HCT116 (cell line): ENCODE measurements at regions not wholly inside any gene's neighbourhood (a gene's known extent, or its start where the extent isn't known, plus 50 kb on each side); places are given as distances from the start of the nearest gene placed in this dataset.

Source experiments
- ATAC-seq: fragments of 200-7000 bp; cut with Tn5 transposase; 2 replicates; pipeline ENCODE4 v1.9.1; 2020; ENCODE audit warnings: mild to moderate bottlenecking, moderate library complexity
- BruUV-seq: library from RNA; stranded (reverse); fragments of 400-500 nt; replicated peaks from 2 replicates; lab custom pipeline; 2021; lab: Mats Ljungman, UMichigan
- CTCF ChIA-PET: fragments of 300-600 bp; sonication (Branson Sonifier 250); formaldehyde crosslinking; loops from one replicate; lab custom pipeline; 2021; ENCODE audit warnings: antibody characterized with exemption; lab: Charles Lee
- POLR2A ChIA-PET: fragments of 300-600, 350-600 bp; sonication (Branson Sonifier 250); formaldehyde crosslinking; loops from one replicate; lab custom pipeline; 2021; ENCODE audit warnings: antibody characterized with exemption; lab: Charles Lee
- RAD21 ChIA-PET, 2 experiments: fragments of 300-600 bp; sonication (Branson Sonifier 250); formaldehyde crosslinking; loops; one replicate each; lab custom pipeline; 2023; ENCODE audit warnings: low total read pairs in 2 of 2; ENCODE audit not compliant: uncharacterized antibody in 2 of 2, unreplicated experiment in 2 of 2, low non-redundant PET in 1 of 2; lab: Charles Lee
- DNase-seq: peaks from one replicate; pipeline ENCODE4 v3.0.0-alpha.2; 2010; ENCODE audit warnings: low read depth, low spot score
- H2AFZ ChIP-seq: fragments of 200-600 bp; shearing (Covaris generic), sonication (generic); 2 replicates; pipeline ENCODE4 v1.6.1; 2017; ENCODE audit warnings: low read depth, mixed run types, mixed read lengths, antibody characterized with exemption, low read length; ENCODE audit not compliant: poor library complexity, severe bottlenecking
- H3K27ac ChIP-seq: 2 replicates; pipeline ENCODE4 v1.5.1; 2012; ENCODE audit warnings: low read depth, low read length
- H3K27me3 ChIP-seq: fragments of 200-600 bp; sonication (generic); 2 replicates; pipeline ENCODE4 v1.6.1; 2016; ENCODE audit warnings: mixed run types, low read length, mixed read lengths; ENCODE audit not compliant: insufficient read depth
- H3K36me3 ChIP-seq, 2 experiments: fragments of 200-500 bp in 1 of 2; fragments of 200-600 bp in 1 of 2; sonication (Bioruptor generic) in 1 of 2; sonication (generic) in 1 of 2; 2 replicates each; pipeline versions ENCODE4 v1.5.1 to v1.6.1; 2014 to 2016; ENCODE audit warnings: low read length in 2 of 2, inconsistent platforms in 1 of 2, mixed read lengths in 1 of 2, mixed run types in 1 of 2; ENCODE audit not compliant: insufficient read depth in 2 of 2, control insufficient read depth in 1 of 2
- H3K4me1 ChIP-seq, 2 experiments: fragments of 200-600 bp in 1 of 2; sonication (generic) in 1 of 2; 2 replicates each; pipeline versions ENCODE4 v1.5.1 to v1.6.1; 2012 to 2017; ENCODE audit warnings: low read length in 2 of 2, inconsistent platforms in 1 of 2, mild to moderate bottlenecking in 1 of 2, mixed read lengths in 1 of 2, mixed run types in 1 of 2, moderate library complexity in 1 of 2; ENCODE audit not compliant: insufficient read depth in 2 of 2, control insufficient read depth in 1 of 2
- H3K4me2 ChIP-seq: fragments of 200-600 bp; sonication (generic); 2 replicates; pipeline ENCODE4 v1.6.1; 2017; ENCODE audit warnings: mixed run types, low read length, mixed read lengths
- H3K4me3 ChIP-seq, 2 experiments: fragments of 200-600 bp in 1 of 2; sonication (generic) in 1 of 2; replicated peaks in 1 of 2; 2 replicates each; pipeline ENCODE4 v1.5.1; 2011 to 2016; ENCODE audit warnings: low read length in 2 of 2, control low read depth in 1 of 2, low read depth in 1 of 2, mild to moderate bottlenecking in 1 of 2, mixed read lengths in 1 of 2, mixed run types in 1 of 2
- H3K79me2 ChIP-seq: fragments of 200-600 bp; sonication (generic); 2 replicates; pipeline ENCODE4 v1.6.1; 2017; ENCODE audit warnings: mild to moderate bottlenecking, mixed run types, low read length, moderate library complexity, mixed read lengths; ENCODE audit not compliant: insufficient read depth
- H3K9ac ChIP-seq: fragments of 200-600 bp; sonication (generic); 2 replicates; pipeline ENCODE4 v1.6.1; 2016; ENCODE audit warnings: low read length, mixed read lengths
- H3K9me2 ChIP-seq: fragments of 200-600 bp; sonication (generic), shearing (Covaris generic); 2 replicates; pipeline ENCODE4 v1.6.1; 2017; ENCODE audit warnings: mixed run types, mild to moderate bottlenecking, moderate library complexity; ENCODE audit not compliant: insufficient read depth
- H3K9me3 ChIP-seq, 2 experiments: fragments of 200-500 bp in 1 of 2; fragments of 200-600 bp in 1 of 2; sonication (Bioruptor generic) in 1 of 2; sonication (generic) in 1 of 2; 2 replicates each; pipeline ENCODE4 v1.6.1; 2014 to 2017; ENCODE audit warnings: low read length in 2 of 2, mixed read lengths in 2 of 2, inconsistent platforms in 1 of 2, low read depth in 1 of 2, mild to moderate bottlenecking in 1 of 2, mixed run types in 1 of 2, moderate library complexity in 1 of 2; ENCODE audit not compliant: control insufficient read depth in 1 of 2, insufficient read depth in 1 of 2
- H4K20me1 ChIP-seq: fragments of 200-600 bp; sonication (generic), shearing (Covaris generic); 2 replicates; pipeline ENCODE4 v1.6.1; 2017; ENCODE audit warnings: mixed run types, mild to moderate bottlenecking, moderate library complexity; ENCODE audit not compliant: insufficient read depth
- CBX3 ChIP-seq: IDR thresholded peaks from 2 replicates; pipeline ENCODE4 v1.6.1; 2012; ENCODE audit warnings: low read depth
- EGR1 ChIP-seq: IDR thresholded peaks from 2 replicates; pipeline ENCODE4 v1.6.1; 2012; ENCODE audit warnings: low read depth
- FOSL1 ChIP-seq: IDR thresholded peaks from 2 replicates; pipeline ENCODE4 v1.6.1; 2012; ENCODE audit warnings: low read depth
- MAX ChIP-seq: IDR thresholded peaks from 2 replicates; pipeline ENCODE4 v1.6.1; 2012
- RAD21 ChIP-seq: IDR thresholded peaks from 2 replicates; pipeline ENCODE4 v1.6.1; 2012; ENCODE audit warnings: low read depth, mild to moderate bottlenecking
- REST ChIP-seq: IDR thresholded peaks from 2 replicates; pipeline ENCODE4 v1.6.1; 2012; ENCODE audit warnings: low read depth
- SIN3A ChIP-seq: IDR thresholded peaks from 2 replicates; pipeline ENCODE4 v1.6.1; 2012; ENCODE audit warnings: low read depth
- intact Hi-C: fragments of 100-400 bp; cut with micrococcal nuclease; formaldehyde crosslinking; loops from 2 replicates; pipeline ENCODE4 v1.10.0; 2022
- TF ChIP-seq, protein P1 (sequence below): IDR thresholded peaks from 2 replicates; pipeline ENCODE4 v1.6.1; 2011; ENCODE audit warnings: mild to moderate bottlenecking, low read length, moderate library complexity; ENCODE audit not compliant: insufficient replicate concordance; ENCODE audit errors: extremely low read depth

GRCh38 chr11:109658190-109658589, 236.2 kb downstream of the C11orf87 start:
- ChIA-PET RAD21 (no interaction called here), POLR2A (no interaction called here), CTCF (no interaction called here)
- H3K27me3 ChIP-seq, result no peaks in the 10 kb centered on the region
- H4K20me1 ChIP-seq, result no peaks in the 10 kb centered on the region
- TF ChIP-seq REST, result no peak
- TF ChIP-seq SIN3A, result no peak
- no peak for TF ChIP-seq EGR1
- TF ChIP-seq, protein P1, sequence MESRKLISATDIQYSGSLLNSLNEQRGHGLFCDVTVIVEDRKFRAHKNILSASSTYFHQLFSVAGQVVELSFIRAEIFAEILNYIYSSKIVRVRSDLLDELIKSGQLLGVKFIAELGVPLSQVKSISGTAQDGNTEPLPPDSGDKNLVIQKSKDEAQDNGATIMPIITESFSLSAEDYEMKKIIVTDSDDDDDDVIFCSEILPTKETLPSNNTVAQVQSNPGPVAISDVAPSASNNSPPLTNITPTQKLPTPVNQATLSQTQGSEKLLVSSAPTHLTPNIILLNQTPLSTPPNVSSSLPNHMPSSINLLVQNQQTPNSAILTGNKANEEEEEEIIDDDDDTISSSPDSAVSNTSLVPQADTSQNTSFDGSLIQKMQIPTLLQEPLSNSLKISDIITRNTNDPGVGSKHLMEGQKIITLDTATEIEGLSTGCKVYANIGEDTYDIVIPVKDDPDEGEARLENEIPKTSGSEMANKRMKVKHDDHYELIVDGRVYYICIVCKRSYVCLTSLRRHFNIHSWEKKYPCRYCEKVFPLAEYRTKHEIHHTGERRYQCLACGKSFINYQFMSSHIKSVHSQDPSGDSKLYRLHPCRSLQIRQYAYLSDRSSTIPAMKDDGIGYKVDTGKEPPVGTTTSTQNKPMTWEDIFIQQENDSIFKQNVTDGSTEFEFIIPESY, result no peak
- no peak for TF ChIP-seq MAX
- no peak for TF ChIP-seq CBX3
- no peak for TF ChIP-seq FOSL1
- TF ChIP-seq RAD21, result no peak
- H3K79me2 ChIP-seq, result no peaks in the 10 kb centered on the region
- no peaks in the 10 kb centered on the region for H3K36me3 ChIP-seq
- H3K9ac ChIP-seq, result no peak overlapping the region
- H3K4me2 ChIP-seq, result no peak overlapping the region
- no peaks in the 10 kb centered on the region for H3K9me3 ChIP-seq
- no peaks in the 10 kb centered on the region for H3K4me1 ChIP-seq
- H3K9me2 ChIP-seq, result no peaks in the 10 kb centered on the region
- no peak overlapping the region for H3K4me3 ChIP-seq
- ATAC-seq (no peak), DNase-seq (no peak)
- no peak overlapping the region for H3K27ac ChIP-seq
- BruUV-seq, result no TSS peak
- no peak overlapping the region for H2AFZ ChIP-seq
- intact Hi-C loops, result no loop called here
